SU-DHL-6 (cell line): ENCODE measurements at regions not wholly inside any gene's neighbourhood (a gene's known extent, or its start where the extent isn't known, plus 50 kb on each side); places are given as distances from the start of the nearest gene placed in this dataset.
A peak's percentile ranks its signal among the peaks of the same experiment; 100 is the strongest.

Experiments used
- H2AFZ ChIP-seq: fragments of 200-600 bp; sonication (generic); 2 replicates; pipeline ENCODE4 v1.6.1; 2014; ENCODE audit warnings: low read depth, mild to moderate bottlenecking, moderate library complexity, mixed read lengths, antibody characterized with exemption, low read length; ENCODE audit not compliant: severe bottlenecking
- H3F3A ChIP-seq: fragments of 200-600 bp; shearing (Covaris generic); 2 replicates; pipeline ENCODE4 v1.6.0; 2016; ENCODE audit warnings: antibody characterized with exemption, mild to moderate bottlenecking; ENCODE audit not compliant: insufficient read depth
- H3K27ac ChIP-seq: fragments of 200-600 bp; sonication (generic); 2 replicates; pipeline ENCODE4 v1.5.1; 2016; ENCODE audit warnings: low read depth, mild to moderate bottlenecking, low read length, moderate library complexity, mixed read lengths
- H3K27me3 ChIP-seq: fragments of 200-600 bp; sonication (generic), shearing (Covaris generic); 2 replicates; pipeline ENCODE4 v1.6.0; 2014; ENCODE audit warnings: mild to moderate bottlenecking, low read length
- H3K36me3 ChIP-seq: fragments of 200-600 bp; sonication (generic); 2 replicates; pipeline ENCODE4 v1.6.1; 2014; ENCODE audit warnings: mild to moderate bottlenecking, low read length, mixed read lengths
- H3K4me2 ChIP-seq: fragments of 300-600, 200-600 bp; shearing (Covaris generic), sonication (generic); 2 replicates; pipeline ENCODE4 v1.6.0; 2014; ENCODE audit warnings: low read length, low read depth, mild to moderate bottlenecking; ENCODE audit not compliant: poor library complexity, severe bottlenecking
- H3K4me3 ChIP-seq: fragments of 200-600 bp; sonication (generic); 2 replicates; pipeline ENCODE4 v1.5.1; 2014; ENCODE audit warnings: antibody characterized with exemption, low read length, mild to moderate bottlenecking, mixed read lengths; ENCODE audit not compliant: insufficient read depth, poor library complexity, severe bottlenecking
- H3K79me2 ChIP-seq: fragments of 200-600 bp; sonication (generic); 2 replicates; pipeline ENCODE4 v1.6.1; 2014; ENCODE audit warnings: mild to moderate bottlenecking, low read length, moderate library complexity; ENCODE audit not compliant: insufficient read depth
- H3K9ac ChIP-seq: fragments of 200-600 bp; sonication (generic); 2 replicates; pipeline ENCODE4 v1.7.0; 2014; ENCODE audit warnings: mild to moderate bottlenecking, low read length
- H3K9me2 ChIP-seq: fragments of 200-600 bp; sonication (generic); replicated peaks from 2 replicates; pipeline ENCODE4 v1.6.1; 2014; ENCODE audit warnings: low read length; ENCODE audit not compliant: insufficient read depth
- H3K9me3 ChIP-seq: fragments of 200-600 bp; sonication (generic); 2 replicates; pipeline ENCODE4 v1.6.1; 2014; ENCODE audit warnings: low read length, mixed read lengths; ENCODE audit not compliant: insufficient read depth
- H4K20me1 ChIP-seq: fragments of 200-600 bp; sonication (generic); 2 replicates; pipeline ENCODE4 v1.6.1; 2014; ENCODE audit warnings: low read depth, mild to moderate bottlenecking, antibody characterized with exemption, low read length, moderate library complexity, mixed read lengths
- CTCF ChIP-seq: fragments of 200-600 bp; sonication (generic); IDR thresholded peaks from one replicate; pipeline ENCODE4 v1.5.1; 2017; ENCODE audit warnings: antibody characterized with exemption, mild to moderate bottlenecking, low read length, moderate library complexity; ENCODE audit not compliant: insufficient read depth, poor library complexity, severe bottlenecking
- EZH2phosphoT487 ChIP-seq: fragments of 200-600 bp; sonication (generic), shearing (Covaris generic); conservative IDR thresholded peaks from 2 replicates; pipeline ENCODE4 v1.6.1; 2018; ENCODE audit warnings: mild to moderate bottlenecking, antibody characterized with exemption, low read length, moderate library complexity, mixed read lengths

DNA sequence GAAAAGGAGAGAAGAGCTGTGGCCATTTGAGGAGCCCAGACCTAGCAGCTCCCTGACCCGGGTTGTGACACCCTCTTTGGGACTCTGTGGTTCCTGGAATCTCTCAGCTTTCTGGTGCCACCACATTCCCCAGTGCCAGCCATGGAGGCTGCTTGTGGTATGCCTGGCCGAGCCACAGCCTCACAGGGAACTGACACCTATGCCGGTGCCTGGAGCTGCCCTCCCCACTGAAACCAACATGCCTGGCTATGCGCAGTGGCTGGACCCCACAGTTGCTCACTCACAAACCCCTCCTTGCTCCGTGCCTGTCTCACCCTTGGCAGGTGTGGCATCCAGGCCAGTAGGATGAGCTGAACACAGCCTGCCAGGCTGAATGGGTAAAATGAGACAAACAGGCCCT lies 749.4 kb downstream of the ARAP2 start:
- Histone ChIP-seq H3K9me2 (no peaks in the 10 kb centered on the region), H3K9me3 (no peaks in the 10 kb centered on the region), H3K79me2 (no peaks in the 10 kb centered on the region)

GRCh38 chr4:35500812-35501211 lies 743.5 kb downstream of the ARAP2 start:
- Histone ChIP-seq H3K9ac (peak overlapping the region; percentile 7; the same call in 1 of the 2 replicates), H3K9me3 (0 out of 2 replicates have a peak, but pooled peaks cover 3% of the 10 kb centered on the region), H3K9me2 (no peaks in the 10 kb centered on the region), H2AFZ (peak overlapping the region; percentile 49), H4K20me1 (no peaks in the 10 kb centered on the region), H3F3A (no peaks in the 10 kb centered on the region), H3K79me2 (no peaks in the 10 kb centered on the region), H3K27ac (peak overlapping the region; percentile 46; the same call in 1 of the 2 replicates), H3K36me3 (no peaks in the 10 kb centered on the region), H3K4me3 (no peak overlapping the region), H3K4me2 (peak overlapping the region; percentile 7), H3K27me3 (no peaks in the 10 kb centered on the region)
- TF ChIP-seq CTCF (no peak), EZH2phosphoT487 (no peak)

More for the DNA sequence above, 749.4 kb downstream of the ARAP2 start:
- Histone ChIP-seq H3K4me2 (no peak overlapping the region), H3K27ac (no peak overlapping the region), H3F3A (no peaks in the 10 kb centered on the region), H2AFZ (no peak overlapping the region), H3K27me3 (no peaks in the 10 kb centered on the region), H3K9ac (no peak overlapping the region), H3K4me3 (no peak overlapping the region), H3K36me3 (no peaks in the 10 kb centered on the region), H4K20me1 (no peaks in the 10 kb centered on the region)
- no peak for TF ChIP-seq CTCF
- no peak for TF ChIP-seq EZH2phosphoT487

DNA sequence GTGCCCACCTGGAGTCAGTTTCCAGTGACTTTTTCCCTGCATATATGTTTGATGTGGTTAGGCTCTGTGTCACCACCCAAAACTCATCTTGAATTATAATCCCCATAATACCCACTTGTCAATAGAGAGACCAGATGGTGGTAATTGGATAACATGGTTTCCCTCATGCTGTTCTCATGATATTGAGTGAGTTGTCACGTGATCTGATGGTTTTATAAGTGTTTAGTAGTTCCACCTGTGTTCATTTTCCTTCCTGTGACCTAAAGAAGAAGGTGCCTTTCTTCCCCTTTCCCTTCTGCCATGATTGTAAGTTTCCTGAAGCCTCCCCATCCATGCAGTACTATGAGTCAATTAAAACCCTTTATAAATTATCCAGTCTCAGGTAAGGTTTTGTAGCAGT lies 740.9 kb downstream of the ARAP2 start:
- Histone ChIP-seq H2AFZ (no peak overlapping the region), H3K27ac (no peak overlapping the region), H3K36me3 (no peaks in the 10 kb centered on the region), H3K9me2 (no peaks in the 10 kb centered on the region), H3K9me3 (0 out of 2 replicates have a peak, but pooled peaks cover 5% of the 10 kb centered on the region), H3K4me2 (no peak overlapping the region), H3K9ac (no peak overlapping the region), H3F3A (no peaks in the 10 kb centered on the region), H3K79me2 (no peaks in the 10 kb centered on the region), H3K4me3 (no peak overlapping the region), H3K27me3 (no peaks in the 10 kb centered on the region), H4K20me1 (no peaks in the 10 kb centered on the region)
- TF ChIP-seq EZH2phosphoT487 = no peak
- TF ChIP-seq CTCF = no peak
